ENCODE measurements at regions not wholly inside any gene's neighbourhood (a gene's known extent, or its start where the extent isn't known, plus 50 kb on each side); places are given as distances from the start of the nearest gene placed in this dataset.

- H3K4me1 ChIP-seq (ENCODE audit: control insufficient read depth, low read length): no peaks in the 10 kb centered on the region
- TF ChIP-seq CTCF (IDR thresholded peaks at IDR 0.05; ENCODE audit: low read depth, low read length, poor library complexity, severe bottlenecking) (no peak), EZH2phosphoT487 (IDR thresholded peaks at IDR 0.05; ENCODE audit: borderline replicate concordance, low read length) (no peak)
- H3F3A ChIP-seq (ENCODE audit: control insufficient read depth, insufficient read depth): no peaks in the 10 kb centered on the region
- H3K4me2 ChIP-seq (ENCODE audit: low read length): no peak overlapping the region
- no peaks in the 10 kb centered on the region for H4K20me1 ChIP-seq (ENCODE audit: control insufficient read depth, insufficient read depth, low read depth, low read length)
- H3K9me3 ChIP-seq (ENCODE audit: control insufficient read depth, insufficient read depth, low read length): no peaks in the 10 kb centered on the region
- H3K27ac ChIP-seq (ENCODE audit: low read depth, low read length): no peak overlapping the region
- H3K79me2 ChIP-seq (ENCODE audit: control insufficient read depth, low read length): no peaks in the 10 kb centered on the region
- H3K36me3 ChIP-seq (ENCODE audit: control insufficient read depth, low read length): no peaks in the 10 kb centered on the region
- H3K9me2 ChIP-seq (replicated peaks; ENCODE audit: control insufficient read depth, low read length): no peaks in the 10 kb centered on the region
- no peak overlapping the region for H3K4me3 ChIP-seq (ENCODE audit: low read length)
- no peaks in the 10 kb centered on the region for H3K27me3 ChIP-seq (ENCODE audit: control insufficient read depth, low read length)
Observed at GRCh38 chr4:174091130-174091529, 192.3 kb downstream of the FBXO8 start.

GRCh38 chr4:174089711-174090110 is 193.8 kb downstream of the FBXO8 start:
- H3K79me2 ChIP-seq (ENCODE audit: control insufficient read depth, low read length): no peaks in the 10 kb centered on the region
- no peaks in the 10 kb centered on the region for H3K27me3 ChIP-seq (ENCODE audit: control insufficient read depth, low read length)
- no peaks in the 10 kb centered on the region for H3K4me1 ChIP-seq (ENCODE audit: control insufficient read depth, low read length)
- H3K27ac ChIP-seq (ENCODE audit: low read depth, low read length): no peak overlapping the region
- no peaks in the 10 kb centered on the region for H3K9me3 ChIP-seq (ENCODE audit: control insufficient read depth, insufficient read depth, low read length)
- H3K9me2 ChIP-seq (replicated peaks; ENCODE audit: control insufficient read depth, low read length): no peaks in the 10 kb centered on the region
- H4K20me1 ChIP-seq (ENCODE audit: control insufficient read depth, insufficient read depth, low read depth, low read length): no peaks in the 10 kb centered on the region
- H3F3A ChIP-seq (ENCODE audit: control insufficient read depth, insufficient read depth): no peaks in the 10 kb centered on the region
- H3K36me3 ChIP-seq (ENCODE audit: control insufficient read depth, low read length): no peaks in the 10 kb centered on the region
- TF ChIP-seq EZH2phosphoT487 (IDR thresholded peaks at IDR 0.05; ENCODE audit: borderline replicate concordance, low read length) (no peak), CTCF (IDR thresholded peaks at IDR 0.05; ENCODE audit: low read depth, low read length, poor library complexity, severe bottlenecking) (no peak)
- H3K4me2 ChIP-seq (ENCODE audit: low read length): no peak overlapping the region
- no peak overlapping the region for H3K4me3 ChIP-seq (ENCODE audit: low read length)

GRCh38 chr4:174088795-174089194 is 194.7 kb downstream of the FBXO8 start:
- no peak overlapping the region for H3K4me3 ChIP-seq (ENCODE audit: low read length)
- no peaks in the 10 kb centered on the region for H3K27me3 ChIP-seq (ENCODE audit: control insufficient read depth, low read length)
- TF ChIP-seq CTCF (IDR thresholded peaks at IDR 0.05; ENCODE audit: low read depth, low read length, poor library complexity, severe bottlenecking): no peak
- no peak for TF ChIP-seq EZH2phosphoT487 (IDR thresholded peaks at IDR 0.05; ENCODE audit: borderline replicate concordance, low read length)
- no peaks in the 10 kb centered on the region for H3K9me2 ChIP-seq (replicated peaks; ENCODE audit: control insufficient read depth, low read length)
- no peaks in the 10 kb centered on the region for H3K79me2 ChIP-seq (ENCODE audit: control insufficient read depth, low read length)
- no peaks in the 10 kb centered on the region for H3K36me3 ChIP-seq (ENCODE audit: control insufficient read depth, low read length)
- no peaks in the 10 kb centered on the region for H3K4me1 ChIP-seq (ENCODE audit: control insufficient read depth, low read length)
- no peak overlapping the region for H3K27ac ChIP-seq (ENCODE audit: low read depth, low read length)
- no peaks in the 10 kb centered on the region for H3K9me3 ChIP-seq (ENCODE audit: control insufficient read depth, insufficient read depth, low read length)
- no peak overlapping the region for H3K4me2 ChIP-seq (ENCODE audit: low read length)
- no peaks in the 10 kb centered on the region for H3F3A ChIP-seq (ENCODE audit: control insufficient read depth, insufficient read depth)
- no peaks in the 10 kb centered on the region for H4K20me1 ChIP-seq (ENCODE audit: control insufficient read depth, insufficient read depth, low read depth, low read length)
